K562 (cell line): ENCODE measurements at regions not wholly inside any gene's neighbourhood (a gene's known extent, or its start where the extent isn't known, plus 50 kb on each side); places are given as distances from the start of the nearest gene placed in this dataset.

Experiments used
- ATAC-seq: fragments of 200-7000 bp; cut with Tn5 transposase; 3 replicates; pipeline ENCODE4 v1.9.1; 2020; ENCODE audit warnings: moderate library complexity
- BruUV-seq: library from RNA; stranded (reverse); fragments of 400-500 nt; replicated peaks from 2 replicates; lab custom pipeline; 2021; lab: Mats Ljungman, UMichigan
- CTCF ChIA-PET: fragments of 300-600 bp; formaldehyde crosslinking; extraction: SDS; loops from one replicate; lab custom pipeline; 2021; ENCODE audit warnings: low intra/inter-chr PET ratio; lab: Yijun Ruan, JAX
- POLR2A ChIA-PET: fragments of 300-600, 350-650 bp; sonication (Branson Sonifier 250); formaldehyde crosslinking; extraction: SDS; loops from one replicate; lab custom pipeline; 2021; ENCODE audit warnings: antibody characterized with exemption, inconsistent platforms; lab: Yijun Ruan, JAX
- DNase-seq, 4 experiments: peaks; one replicate each; pipeline versions ENCODE4 v3.0.0 to v3.0.0-alpha.2; 2011 to 2018; ENCODE audit warnings: low spot score in 3 of 4, mixed read lengths in 3 of 4; ENCODE audit errors: extremely low read depth in 1 of 4
- FAIRE-seq: peaks from 2 replicates; lab custom pipeline; 2011; peaks lifted over from hg19 to GRCh38; lab: Jason Lieb, UNC
- H2AFZ ChIP-seq: 2 replicates; pipeline ENCODE4 v1.6.0; 2011; ENCODE audit warnings: low read depth, low read length, control low read depth, inconsistent platforms
- H3K27ac ChIP-seq: fragments of 200-600 bp; 3 replicates; pipeline ENCODE4 v1.8.0; 2011; ENCODE audit warnings: low read depth, mild to moderate bottlenecking, control low read depth, inconsistent platforms, low read length, moderate library complexity, mixed read lengths; ENCODE audit errors: extremely low read depth
- H3K27me3 ChIP-seq, 2 experiments: fragments of 300-600 bp in 1 of 2; 2 replicates in 1 of 2; 3 replicates in 1 of 2; pipeline versions ENCODE4 v1.6.0 to v1.8.0; 2011; ENCODE audit warnings: inconsistent platforms in 2 of 2, low read length in 2 of 2, mild to moderate bottlenecking in 1 of 2, mixed read lengths in 1 of 2, moderate library complexity in 1 of 2; ENCODE audit not compliant: control insufficient read depth in 2 of 2, insufficient read depth in 2 of 2
- H3K36me3 ChIP-seq: fragments of 300-600 bp; 3 replicates; pipeline ENCODE4 v1.8.0; 2011; ENCODE audit warnings: mild to moderate bottlenecking, low read length, inconsistent platforms; ENCODE audit not compliant: control insufficient read depth, insufficient read depth
- H3K4me1 ChIP-seq, 2 experiments: fragments of 200-600 bp in 1 of 2; replicated peaks in 1 of 2; 2 replicates in 1 of 2; 3 replicates in 1 of 2; pipeline versions ENCODE4 v1.5.1 to v1.8.0; 2011; ENCODE audit warnings: inconsistent platforms in 2 of 2, low read length in 2 of 2, mild to moderate bottlenecking in 1 of 2, mixed read lengths in 1 of 2, moderate library complexity in 1 of 2; ENCODE audit not compliant: control insufficient read depth in 2 of 2, insufficient read depth in 2 of 2
- H3K4me2 ChIP-seq: 2 replicates; pipeline ENCODE4 v1.6.1; 2011; ENCODE audit warnings: low read length, control low read depth, inconsistent platforms, mixed read lengths; ENCODE audit not compliant: insufficient read depth
- H3K4me3 ChIP-seq: fragments of 200-600 bp; sonication (generic), shearing (Covaris generic); 2 replicates; pipeline ENCODE4 v1.5.1; 2016; ENCODE audit warnings: control low read depth, inconsistent platforms
- H3K79me2 ChIP-seq: fragments of 200-600 bp; 3 replicates; pipeline ENCODE4 v1.8.0; 2011; ENCODE audit warnings: low read length, inconsistent platforms; ENCODE audit not compliant: control insufficient read depth, insufficient read depth
- H3K9ac ChIP-seq, 2 experiments: 2 replicates each; pipeline versions ENCODE4 v1.6.0 to v1.6.1; 2011; ENCODE audit warnings: low read depth in 2 of 2, low read length in 2 of 2, control low read depth in 1 of 2, inconsistent platforms in 1 of 2, mild to moderate bottlenecking in 1 of 2, mixed read lengths in 1 of 2; ENCODE audit not compliant: insufficient read depth in 1 of 2
- H3K9me1 ChIP-seq: one replicate; pipeline ENCODE4 v1.6.0; 2011; ENCODE audit warnings: inconsistent platforms, mild to moderate bottlenecking, low read length, moderate library complexity; ENCODE audit not compliant: control insufficient read depth, insufficient read depth
- H3K9me3 ChIP-seq: replicated peaks from 2 replicates; pipeline ENCODE4 v1.5.1; 2011; ENCODE audit warnings: low read depth, low read length, inconsistent platforms; ENCODE audit not compliant: control insufficient read depth, insufficient read depth
- H4K20me1 ChIP-seq: replicated peaks from 2 replicates; pipeline ENCODE4 v1.6.1; 2011; ENCODE audit warnings: low read length, inconsistent platforms, mixed read lengths; ENCODE audit not compliant: control insufficient read depth, insufficient read depth
- ETV1 ChIP-seq: fragments of 450-650 bp; conservative IDR thresholded peaks from 2 replicates; pipeline ENCODE4 v1.6.1; 2016; ENCODE audit warnings: missing genetic modification characterization, control low read depth, low read depth, missing compliant biosample characterization
- HNRNPUL1 ChIP-seq: fragments of 200-400 bp; formaldehyde crosslinking; IDR thresholded peaks from 2 replicates; pipeline ENCODE4 v1.6.1; 2017; ENCODE audit warnings: low read length
- MEIS2 ChIP-seq: fragments of 450-650 bp; IDR thresholded peaks from 2 replicates; pipeline ENCODE4 v1.6.1; 2014; ENCODE audit warnings: mild to moderate bottlenecking; ENCODE audit not compliant: partially characterized antibody
- NCOA1 ChIP-seq: fragments of 450-650 bp; IDR thresholded peaks from 2 replicates; pipeline ENCODE4 v1.6.1; 2016; ENCODE audit warnings: low read depth
- NR2C2 ChIP-seq, 2 experiments: fragments of 200-800 bp in 1 of 2; sonication (Bioruptor generic) in 1 of 2; sonication (generic) in 1 of 2; formaldehyde crosslinking in 1 of 2; IDR thresholded peaks; 2 replicates each; pipeline versions ENCODE4 v1.6.1 to v1.8.0; 2016 to 2022; ENCODE audit warnings: mild to moderate bottlenecking in 1 of 2, missing compliant biosample characterization in 1 of 2, missing genetic modification characterization in 1 of 2, missing genetic modification reagents in 1 of 2
- STAG1 ChIP-seq: sonication (generic); formaldehyde crosslinking; IDR thresholded peaks from 2 replicates; pipeline ENCODE4 v1.5.0; 2020; ENCODE audit warnings: missing genetic modification reagents, borderline replicate concordance
- ZNF121 ChIP-seq: sonication (generic); formaldehyde crosslinking; conservative IDR thresholded peaks from 2 replicates; pipeline ENCODE4 v1.8.0; 2022; ENCODE audit warnings: missing genetic modification reagents
- ZNF431 ChIP-seq: sonication (generic); formaldehyde crosslinking; IDR thresholded peaks from 2 replicates; pipeline ENCODE4 v1.8.0; 2022; ENCODE audit warnings: mild to moderate bottlenecking, missing genetic modification reagents
- ZNF707 ChIP-seq: fragments of 250-450 bp; sonication (Bioruptor Pico); conservative IDR thresholded peaks from 2 replicates; pipeline ENCODE4 v1.8.0; 2022; ENCODE audit warnings: inconsistent platforms, mild to moderate bottlenecking, moderate library complexity
- ZSCAN32 ChIP-seq: fragments of 450-650 bp; formaldehyde crosslinking; IDR thresholded peaks from 2 replicates; pipeline ENCODE4 v1.4.0; 2020; ENCODE audit warnings: mild to moderate bottlenecking, moderate library complexity
- WGBS: fragments of 100-300 bp; shearing (Covaris generic); methylation state at CpG from one replicate; pipeline ENCODE4 v1.1.6; 2016; ENCODE audit warnings: low coverage, mixed read lengths; ENCODE audit not compliant: insufficient coverage; ENCODE audit errors: missing lambda C conversion rate; 5-methylcytosine and 5-hydroxymethylcytosine counted together
- in situ Hi-C: fragments of 300-500 bp; cut with MboI; formaldehyde crosslinking; loops from 4 replicates; pipeline ENCODE4 v1.15.0; 2018; ENCODE audit warnings: inconsistent platforms, mixed read lengths
- intact Hi-C: fragments of 100-400 bp; cut with micrococcal nuclease; formaldehyde crosslinking; loops from 2 replicates; pipeline ENCODE4 v1.14.2; 2022
- TF ChIP-seq, protein P1 (sequence below): fragments of 250-450 bp; sonication (Bioruptor Pico); IDR thresholded peaks from 2 replicates; pipeline ENCODE4 v1.4.0; 2020
- TF ChIP-seq, protein P2 (sequence below), 2 experiments: fragments of 200-800 bp in 1 of 2; sonication (Bioruptor generic) in 1 of 2; sonication (generic) in 1 of 2; formaldehyde crosslinking in 1 of 2; IDR thresholded peaks in 1 of 2; conservative IDR thresholded peaks in 1 of 2; 2 replicates each; pipeline versions ENCODE4 v1.5.0 to v1.6.1; 2016 to 2020; ENCODE audit warnings: missing compliant biosample characterization in 1 of 2, missing genetic modification characterization in 1 of 2, missing genetic modification reagents in 1 of 2
- TF ChIP-seq, protein P3 (sequence below), 3 experiments: IDR thresholded peaks in 2 of 3; conservative IDR thresholded peaks in 1 of 3; 2 replicates each; pipeline ENCODE4 v1.5.1; 2011 to 2012; ENCODE audit warnings: low read length in 3 of 3, mild to moderate bottlenecking in 3 of 3, control low read depth in 2 of 3, improper control_type of control experiment in 1 of 3, inconsistent platforms in 1 of 3, low read depth in 1 of 3, mixed read lengths in 1 of 3, moderate library complexity in 1 of 3; ENCODE audit not compliant: insufficient read depth in 2 of 3

DNA sequence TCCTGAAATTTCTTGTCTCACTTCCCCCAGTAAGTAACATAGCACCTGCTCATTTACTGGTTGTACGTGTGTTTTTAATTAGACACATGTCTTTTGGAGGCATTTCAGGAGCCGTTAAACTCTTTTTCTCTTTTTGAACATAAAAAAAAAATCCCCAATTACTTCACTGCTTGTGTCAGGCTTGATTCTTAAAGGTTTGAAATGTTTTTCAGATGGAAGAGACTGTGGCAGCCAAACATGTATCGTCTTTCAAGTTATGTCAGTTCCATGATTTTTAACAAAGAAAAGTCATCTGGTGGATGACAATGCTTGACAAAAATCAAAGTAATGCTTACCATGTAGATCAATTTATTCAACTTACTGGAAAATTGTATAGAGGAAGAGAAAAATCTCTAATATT lies 585.8 kb downstream of the GATA3 start:
- DNase-seq (no peak), ATAC-seq (no peak), FAIRE-seq (no peak)
- Histone ChIP-seq H2AFZ (no peak overlapping the region), H3K27me3 (no peaks in the 10 kb centered on the region), H4K20me1 (no peaks in the 10 kb centered on the region), H3K36me3 (no peaks in the 10 kb centered on the region), H3K9me1 (no peaks in the 10 kb centered on the region), H3K79me2 (no peaks in the 10 kb centered on the region), H3K9ac (no peak overlapping the region), H3K4me3 (no peak overlapping the region), H3K4me1 (no peaks in the 10 kb centered on the region), H3K9me3 (no peaks in the 10 kb centered on the region), H3K27ac (no peak overlapping the region), H3K4me2 (no peak overlapping the region)
- BruUV-seq = no TSS peak
- ChIA-PET CTCF (no interaction called here), POLR2A (no interaction called here)
- intact Hi-C loops (no loop called here), in situ Hi-C loops (no loop called here)
- TF ChIP-seq ZSCAN32 (CRISPR knock-in tag) = no peak
- TF ChIP-seq ZNF431 (CRISPR knock-in tag) = no peak
- no peak for TF ChIP-seq MEIS2
- TF ChIP-seq NCOA1 = no peak
- TF ChIP-seq, protein P1, sequence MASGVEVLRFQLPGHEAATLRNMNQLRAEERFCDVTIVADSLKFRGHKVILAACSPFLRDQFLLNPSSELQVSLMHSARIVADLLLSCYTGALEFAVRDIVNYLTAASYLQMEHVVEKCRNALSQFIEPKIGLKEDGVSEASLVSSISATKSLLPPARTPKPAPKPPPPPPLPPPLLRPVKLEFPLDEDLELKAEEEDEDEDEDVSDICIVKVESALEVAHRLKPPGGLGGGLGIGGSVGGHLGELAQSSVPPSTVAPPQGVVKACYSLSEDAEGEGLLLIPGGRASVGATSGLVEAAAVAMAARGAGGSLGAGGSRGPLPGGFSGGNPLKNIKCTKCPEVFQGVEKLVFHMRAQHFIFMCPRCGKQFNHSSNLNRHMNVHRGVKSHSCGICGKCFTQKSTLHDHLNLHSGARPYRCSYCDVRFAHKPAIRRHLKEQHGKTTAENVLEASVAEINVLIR = no peak
- TF ChIP-seq, protein P2, sequence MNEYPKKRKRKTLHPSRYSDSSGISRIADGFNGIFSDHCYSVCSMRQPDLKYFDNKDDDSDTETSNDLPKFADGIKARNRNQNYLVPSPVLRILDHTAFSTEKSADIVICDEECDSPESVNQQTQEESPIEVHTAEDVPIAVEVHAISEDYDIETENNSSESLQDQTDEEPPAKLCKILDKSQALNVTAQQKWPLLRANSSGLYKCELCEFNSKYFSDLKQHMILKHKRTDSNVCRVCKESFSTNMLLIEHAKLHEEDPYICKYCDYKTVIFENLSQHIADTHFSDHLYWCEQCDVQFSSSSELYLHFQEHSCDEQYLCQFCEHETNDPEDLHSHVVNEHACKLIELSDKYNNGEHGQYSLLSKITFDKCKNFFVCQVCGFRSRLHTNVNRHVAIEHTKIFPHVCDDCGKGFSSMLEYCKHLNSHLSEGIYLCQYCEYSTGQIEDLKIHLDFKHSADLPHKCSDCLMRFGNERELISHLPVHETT (CRISPR knock-in tag; conservative IDR thresholded peaks at IDR 0.05 in 1 of 2, IDR thresholded peaks at IDR 0.05 in 1 of 2) = no peak
- TF ChIP-seq STAG1 (CRISPR knock-in tag) = no peak
- TF ChIP-seq ZNF707 = no peak
- TF ChIP-seq, protein P3, sequence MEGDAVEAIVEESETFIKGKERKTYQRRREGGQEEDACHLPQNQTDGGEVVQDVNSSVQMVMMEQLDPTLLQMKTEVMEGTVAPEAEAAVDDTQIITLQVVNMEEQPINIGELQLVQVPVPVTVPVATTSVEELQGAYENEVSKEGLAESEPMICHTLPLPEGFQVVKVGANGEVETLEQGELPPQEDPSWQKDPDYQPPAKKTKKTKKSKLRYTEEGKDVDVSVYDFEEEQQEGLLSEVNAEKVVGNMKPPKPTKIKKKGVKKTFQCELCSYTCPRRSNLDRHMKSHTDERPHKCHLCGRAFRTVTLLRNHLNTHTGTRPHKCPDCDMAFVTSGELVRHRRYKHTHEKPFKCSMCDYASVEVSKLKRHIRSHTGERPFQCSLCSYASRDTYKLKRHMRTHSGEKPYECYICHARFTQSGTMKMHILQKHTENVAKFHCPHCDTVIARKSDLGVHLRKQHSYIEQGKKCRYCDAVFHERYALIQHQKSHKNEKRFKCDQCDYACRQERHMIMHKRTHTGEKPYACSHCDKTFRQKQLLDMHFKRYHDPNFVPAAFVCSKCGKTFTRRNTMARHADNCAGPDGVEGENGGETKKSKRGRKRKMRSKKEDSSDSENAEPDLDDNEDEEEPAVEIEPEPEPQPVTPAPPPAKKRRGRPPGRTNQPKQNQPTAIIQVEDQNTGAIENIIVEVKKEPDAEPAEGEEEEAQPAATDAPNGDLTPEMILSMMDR (IDR thresholded peaks at IDR 0.05 in 2 of 3, conservative IDR thresholded peaks at IDR 0.05 in 1 of 3; ENCODE audit: insufficient read depth in 2 of 3, low read depth in 1 of 3, low read length in 3 of 3) = no peak
- TF ChIP-seq ETV1 = no peak
- TF ChIP-seq ZNF121 (CRISPR knock-in tag) = no peak
- TF ChIP-seq HNRNPUL1 = no peak
- TF ChIP-seq NR2C2 (CRISPR knock-in tag; IDR thresholded peaks at IDR 0.05) = no peak
- TF ChIP-seq NR2C2 (tag; IDR thresholded peaks at IDR 0.05) = no peak
- WGBS = 0% methylated on average over 3 of the region's 3 CpGs
